ENCODE measurements at regions not wholly inside any gene's neighbourhood (a gene's known extent, or its start where the extent isn't known, plus 50 kb on each side); places are given as distances from the start of the nearest gene placed in this dataset.

DNA sequence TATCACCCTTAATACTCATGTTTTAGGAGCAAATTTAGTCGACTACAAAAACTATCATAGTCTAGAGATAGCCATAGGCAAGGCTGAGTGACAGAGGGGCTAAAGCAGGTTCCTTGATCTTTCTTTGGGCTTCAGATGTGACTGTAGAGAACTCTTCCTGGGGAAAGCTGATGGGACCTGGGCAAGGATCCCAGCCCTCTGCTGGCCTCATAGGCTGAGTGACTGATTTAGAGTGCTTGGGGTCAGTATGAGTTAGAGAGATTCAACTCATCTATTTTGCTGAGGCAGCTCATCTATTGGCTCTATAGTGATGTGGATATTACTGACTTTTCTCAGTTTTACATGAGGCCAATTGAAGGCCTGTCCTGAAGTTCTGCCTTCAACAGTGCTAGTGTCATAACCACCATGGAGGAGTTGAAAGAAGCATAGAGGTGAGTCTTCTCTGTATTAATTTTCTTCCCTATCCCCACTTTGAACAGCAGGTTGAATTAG, 81.6 kb downstream of the SAMD9 start:
- TF ChIP-seq, protein P1, sequence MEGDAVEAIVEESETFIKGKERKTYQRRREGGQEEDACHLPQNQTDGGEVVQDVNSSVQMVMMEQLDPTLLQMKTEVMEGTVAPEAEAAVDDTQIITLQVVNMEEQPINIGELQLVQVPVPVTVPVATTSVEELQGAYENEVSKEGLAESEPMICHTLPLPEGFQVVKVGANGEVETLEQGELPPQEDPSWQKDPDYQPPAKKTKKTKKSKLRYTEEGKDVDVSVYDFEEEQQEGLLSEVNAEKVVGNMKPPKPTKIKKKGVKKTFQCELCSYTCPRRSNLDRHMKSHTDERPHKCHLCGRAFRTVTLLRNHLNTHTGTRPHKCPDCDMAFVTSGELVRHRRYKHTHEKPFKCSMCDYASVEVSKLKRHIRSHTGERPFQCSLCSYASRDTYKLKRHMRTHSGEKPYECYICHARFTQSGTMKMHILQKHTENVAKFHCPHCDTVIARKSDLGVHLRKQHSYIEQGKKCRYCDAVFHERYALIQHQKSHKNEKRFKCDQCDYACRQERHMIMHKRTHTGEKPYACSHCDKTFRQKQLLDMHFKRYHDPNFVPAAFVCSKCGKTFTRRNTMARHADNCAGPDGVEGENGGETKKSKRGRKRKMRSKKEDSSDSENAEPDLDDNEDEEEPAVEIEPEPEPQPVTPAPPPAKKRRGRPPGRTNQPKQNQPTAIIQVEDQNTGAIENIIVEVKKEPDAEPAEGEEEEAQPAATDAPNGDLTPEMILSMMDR (IDR thresholded peaks at IDR 0.05 in 8 of 11, conservative IDR thresholded peaks at IDR 0.05 in 3 of 11): no peak
- no peak for TF ChIP-seq POLR2A (IDR thresholded peaks at IDR 0.05)
